ENCODE measurements at regions not wholly inside any gene's neighbourhood (a gene's known extent, or its start where the extent isn't known, plus 50 kb on each side); places are given as distances from the start of the nearest gene placed in this dataset.

- no peaks in the 10 kb centered on the region for H3K4me1 ChIP-seq (ENCODE audit: control insufficient read depth in 2 of 3, insufficient read depth in 2 of 3, low read depth in 1 of 3, low read length in 3 of 3)
- intact Hi-C loops (cut with DNase I): no loop called here
- H3K4me3 ChIP-seq (ENCODE audit: low read length in 3 of 3): no peak overlapping the region
- H3K36me3 ChIP-seq (ENCODE audit: control insufficient read depth in 2 of 3, insufficient read depth in 3 of 3, low read length in 3 of 3): no peaks in the 10 kb centered on the region
- H3K9me3 ChIP-seq (ENCODE audit: control insufficient read depth in 2 of 3, insufficient read depth in 1 of 3, low read length in 3 of 3): no peaks in the 10 kb centered on the region
- DNase-seq: no peak
- FAIRE-seq: no peak
- no peak overlapping the region for H3K9ac ChIP-seq (ENCODE audit: low read length in 3 of 3)
- H3K27me3 ChIP-seq (ENCODE audit: control insufficient read depth, insufficient read depth, low read length): no peaks in the 10 kb centered on the region
- no peak overlapping the region for H3K27ac ChIP-seq (ENCODE audit: low read depth in 2 of 2, low read length in 2 of 2)
- no peak for TF ChIP-seq CTCF (IDR thresholded peaks at IDR 0.05; ENCODE audit: borderline replicate concordance, extremely low read depth, insufficient read depth)
Observed at GRCh38 chr4:84235126-84235944, 263.8 kb downstream of the NKX6-1 start.

GRCh38 chr4:84232309-84233095 is 266.6 kb downstream of the NKX6-1 start:
- H3K4me1 ChIP-seq (ENCODE audit: control insufficient read depth in 2 of 3, insufficient read depth in 2 of 3, low read depth in 1 of 3, low read length in 3 of 3): no peaks in the 10 kb centered on the region
- DNase-seq (peak in 1 of 5 donors; percentile 13), FAIRE-seq (no peak)
- H3K9ac ChIP-seq (ENCODE audit: low read length in 3 of 3): no peak overlapping the region
- H3K9me3 ChIP-seq (ENCODE audit: control insufficient read depth in 2 of 3, insufficient read depth in 1 of 3, low read length in 3 of 3): no peaks in the 10 kb centered on the region
- TF ChIP-seq CTCF (IDR thresholded peaks at IDR 0.05; ENCODE audit: borderline replicate concordance, extremely low read depth, insufficient read depth): no peak
- H3K27ac ChIP-seq (ENCODE audit: low read depth in 2 of 2, low read length in 2 of 2): no peak overlapping the region
- no peaks in the 10 kb centered on the region for H3K36me3 ChIP-seq (ENCODE audit: control insufficient read depth in 2 of 3, insufficient read depth in 3 of 3, low read length in 3 of 3)
- no peaks in the 10 kb centered on the region for H3K27me3 ChIP-seq (ENCODE audit: control insufficient read depth, insufficient read depth, low read length)
- intact Hi-C loops (cut with DNase I): no loop called here
- H3K4me3 ChIP-seq (ENCODE audit: low read length in 3 of 3): no peak overlapping the region

- intact Hi-C loops (cut with DNase I): no loop called here
- Histone ChIP-seq H3K9me3 (ENCODE audit: control insufficient read depth in 2 of 3, insufficient read depth in 1 of 3, low read length in 3 of 3) (no peaks in the 10 kb centered on the region), H3K27ac (ENCODE audit: low read depth in 2 of 2, low read length in 2 of 2) (no peak overlapping the region), H3K36me3 (ENCODE audit: control insufficient read depth in 2 of 3, insufficient read depth in 3 of 3, low read length in 3 of 3) (no peaks in the 10 kb centered on the region), H3K4me1 (ENCODE audit: control insufficient read depth in 2 of 3, insufficient read depth in 2 of 3, low read depth in 1 of 3, low read length in 3 of 3) (no peaks in the 10 kb centered on the region), H3K27me3 (ENCODE audit: control insufficient read depth, insufficient read depth, low read length) (no peaks in the 10 kb centered on the region), H3K9ac (ENCODE audit: low read length in 3 of 3) (no peak overlapping the region), H3K4me3 (ENCODE audit: low read length in 3 of 3) (no peak overlapping the region)
- no peak for FAIRE-seq
- no peak for DNase-seq
- TF ChIP-seq CTCF (IDR thresholded peaks at IDR 0.05; ENCODE audit: borderline replicate concordance, extremely low read depth, insufficient read depth): no peak
Observed at GRCh38 chr4:84231539-84232055, 267.5 kb downstream of the NKX6-1 start.
